ENCODE measurements at regions not wholly inside any gene's neighbourhood (a gene's known extent, or its start where the extent isn't known, plus 50 kb on each side); places are given as distances from the start of the nearest gene placed in this dataset.
"Not testable (repeated sequence)": the region's sequence is repeated elsewhere in the genome, so short reads cannot be mapped to it uniquely, and the experiment has no call there.

GRCh38 chr12:25688851-25689250, 135.8 kb upstream of the LMNTD1 start:
- H3K27ac Mint-ChIP-seq; H3K4me1 ChIP-seq (ENCODE audit: control insufficient read depth in 1 of 2, extremely low read depth in 1 of 2, insufficient read depth in 2 of 2, low read length in 2 of 2); CTCF ChIA-PET; ATAC-seq (replicated peaks in 1 of 4); DNase-seq; H3K27ac ChIP-seq (ENCODE audit: low read length); H3K9me3 ChIP-seq; POLR2A ChIA-PET; H3K4me1 Mint-ChIP-seq; H3K9me3 Mint-ChIP-seq; H3K27me3 Mint-ChIP-seq; H3K36me3 Mint-ChIP-seq; H3K36me3 ChIP-seq (ENCODE audit: control insufficient read depth in 2 of 2, extremely low read depth in 1 of 2, insufficient read depth in 1 of 2, low read length in 1 of 2); H3K27me3 ChIP-seq (replicated peaks in 1 of 2; ENCODE audit: control insufficient read depth in 2 of 2, extremely low read depth in 1 of 2, insufficient read depth in 2 of 2, low read length in 1 of 2); H3K4me3 Mint-ChIP-seq; H3K4me3 ChIP-seq (ENCODE audit: control insufficient read depth in 1 of 2, extremely low read depth in 1 of 2, low read length in 1 of 2): not testable (repeated sequence)
- 88% methylated on average over 4 of the region's 9 CpGs for WGBS (ENCODE audit: insufficient coverage)

- H3K4me3 Mint-ChIP-seq = no peak overlapping the region
- H3K27me3 Mint-ChIP-seq = no peaks in the 10 kb centered on the region
- ChIA-PET CTCF (no interaction called here), POLR2A (no interaction called here)
- Histone ChIP-seq H3K4me3 (ENCODE audit: control insufficient read depth in 1 of 2, extremely low read depth in 1 of 2, low read length in 1 of 2) (no peak overlapping the region), H3K9me3 (no peaks in the 10 kb centered on the region), H3K36me3 (ENCODE audit: control insufficient read depth in 2 of 2, extremely low read depth in 1 of 2, insufficient read depth in 1 of 2, low read length in 1 of 2) (no peaks in the 10 kb centered on the region), H3K27ac (ENCODE audit: low read length) (no peak overlapping the region), H3K4me1 (ENCODE audit: control insufficient read depth in 1 of 2, extremely low read depth in 1 of 2, insufficient read depth in 2 of 2, low read length in 2 of 2) (no peaks in the 10 kb centered on the region), H3K27me3 (replicated peaks in 1 of 2; ENCODE audit: control insufficient read depth in 2 of 2, extremely low read depth in 1 of 2, insufficient read depth in 2 of 2, low read length in 1 of 2) (peaks cover 0 to 2% of the 10 kb centered on the region in 2 experiments)
- DNase-seq (no peak), ATAC-seq (replicated peaks in 1 of 4) (no peak)
- no peaks in the 10 kb centered on the region for H3K4me1 Mint-ChIP-seq
- H3K36me3 Mint-ChIP-seq = no peaks in the 10 kb centered on the region
- WGBS (ENCODE audit: insufficient coverage) = 93% methylated on average over 5 of the region's 5 CpGs
- peaks cover 0 to 7% (median 0%) of the 10 kb centered on the region in 3 donors for H3K9me3 Mint-ChIP-seq
- H3K27ac Mint-ChIP-seq = no peak overlapping the region
These were observed 137.0 kb upstream of the LMNTD1 start for GRCh38 chr12:25689996-25690501.

- whole genome bisulfite sequencing (ENCODE audit: insufficient coverage) = no CpG with 5 or more reads among the region's 8 CpGs
- H3K36me3 Mint-ChIP-seq = no peaks in the 10 kb centered on the region
- Histone ChIP-seq H3K4me3 (ENCODE audit: control insufficient read depth in 1 of 2, extremely low read depth in 1 of 2, low read length in 1 of 2) (no peak overlapping the region), H3K36me3 (ENCODE audit: control insufficient read depth in 2 of 2, extremely low read depth in 1 of 2, insufficient read depth in 1 of 2, low read length in 1 of 2) (no peaks in the 10 kb centered on the region), H3K27me3 (replicated peaks in 1 of 2; ENCODE audit: control insufficient read depth in 2 of 2, extremely low read depth in 1 of 2, insufficient read depth in 2 of 2, low read length in 1 of 2) (peaks cover 0 to 2% of the 10 kb centered on the region in 2 experiments), H3K9me3 (no peaks in the 10 kb centered on the region), H3K27ac (ENCODE audit: low read length) (no peak overlapping the region), H3K4me1 (ENCODE audit: control insufficient read depth in 1 of 2, extremely low read depth in 1 of 2, insufficient read depth in 2 of 2, low read length in 2 of 2) (no peaks in the 10 kb centered on the region)
- no peak overlapping the region for H3K4me3 Mint-ChIP-seq
- no peak overlapping the region for H3K27ac Mint-ChIP-seq
- H3K4me1 Mint-ChIP-seq = no peaks in the 10 kb centered on the region
- POLR2A ChIA-PET = interaction anchor here in 1 of 2 donors (0.7 kb wide), 1 partner anchor 137 kb away, joined by 3 read pairs; no protein-coding TSS in a partner anchor
- peaks cover 0 to 3% (median 0%) of the 10 kb centered on the region in 3 donors for H3K9me3 Mint-ChIP-seq
- ATAC-seq (replicated peaks in 1 of 4) (peak in 1 of 4 experiments; percentile 6), DNase-seq (no peak)
- CTCF ChIA-PET = no interaction called here
- no peaks in the 10 kb centered on the region for H3K27me3 Mint-ChIP-seq
These were observed 138.1 kb upstream of the LMNTD1 start for GRCh38 chr12:25690996-25691864.

DNA sequence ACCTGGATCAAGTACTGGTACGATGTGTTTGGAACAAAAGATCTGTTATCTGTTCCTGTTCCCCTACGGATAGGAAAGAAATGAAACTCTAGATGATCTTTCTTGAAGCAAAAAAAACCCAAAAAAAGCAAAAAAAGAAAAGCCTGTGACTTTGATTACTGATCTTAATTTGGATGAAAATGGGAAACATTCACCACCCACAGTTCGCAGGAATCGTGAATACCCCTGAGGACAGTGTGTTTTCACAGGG, 138.7 kb upstream of the LMNTD1 start:
- ATAC-seq (replicated peaks in 1 of 4) (no peak), DNase-seq (no peak)
- ChIA-PET CTCF (no interaction called here), POLR2A (interaction anchor here in 1 of 2 donors (0.7 kb wide), 1 partner anchor 138 kb away, joined by 3 read pairs; no protein-coding TSS in a partner anchor)
- Histone ChIP-seq H3K9me3 (no peaks in the 10 kb centered on the region), H3K4me3 (ENCODE audit: control insufficient read depth in 1 of 2, extremely low read depth in 1 of 2, low read length in 1 of 2) (no peak overlapping the region), H3K4me1 (ENCODE audit: control insufficient read depth in 1 of 2, extremely low read depth in 1 of 2, insufficient read depth in 2 of 2, low read length in 2 of 2) (no peaks in the 10 kb centered on the region), H3K27me3 (replicated peaks in 1 of 2; ENCODE audit: control insufficient read depth in 2 of 2, extremely low read depth in 1 of 2, insufficient read depth in 2 of 2, low read length in 1 of 2) (peaks cover 0 to 2% of the 10 kb centered on the region in 2 experiments), H3K36me3 (ENCODE audit: control insufficient read depth in 2 of 2, extremely low read depth in 1 of 2, insufficient read depth in 1 of 2, low read length in 1 of 2) (no peaks in the 10 kb centered on the region), H3K27ac (ENCODE audit: low read length) (no peak overlapping the region)
- Mint-ChIP-seq H3K4me1 (no peaks in the 10 kb centered on the region), H3K27ac (no peak overlapping the region), H3K36me3 (no peaks in the 10 kb centered on the region), H3K27me3 (no peaks in the 10 kb centered on the region), H3K4me3 (no peak overlapping the region), H3K9me3 (peaks cover 0 to 3% (median 3%) of the 10 kb centered on the region in 3 donors)
- WGBS (ENCODE audit: insufficient coverage) = no CpG with 5 or more reads among the region's 4 CpGs

DNA sequence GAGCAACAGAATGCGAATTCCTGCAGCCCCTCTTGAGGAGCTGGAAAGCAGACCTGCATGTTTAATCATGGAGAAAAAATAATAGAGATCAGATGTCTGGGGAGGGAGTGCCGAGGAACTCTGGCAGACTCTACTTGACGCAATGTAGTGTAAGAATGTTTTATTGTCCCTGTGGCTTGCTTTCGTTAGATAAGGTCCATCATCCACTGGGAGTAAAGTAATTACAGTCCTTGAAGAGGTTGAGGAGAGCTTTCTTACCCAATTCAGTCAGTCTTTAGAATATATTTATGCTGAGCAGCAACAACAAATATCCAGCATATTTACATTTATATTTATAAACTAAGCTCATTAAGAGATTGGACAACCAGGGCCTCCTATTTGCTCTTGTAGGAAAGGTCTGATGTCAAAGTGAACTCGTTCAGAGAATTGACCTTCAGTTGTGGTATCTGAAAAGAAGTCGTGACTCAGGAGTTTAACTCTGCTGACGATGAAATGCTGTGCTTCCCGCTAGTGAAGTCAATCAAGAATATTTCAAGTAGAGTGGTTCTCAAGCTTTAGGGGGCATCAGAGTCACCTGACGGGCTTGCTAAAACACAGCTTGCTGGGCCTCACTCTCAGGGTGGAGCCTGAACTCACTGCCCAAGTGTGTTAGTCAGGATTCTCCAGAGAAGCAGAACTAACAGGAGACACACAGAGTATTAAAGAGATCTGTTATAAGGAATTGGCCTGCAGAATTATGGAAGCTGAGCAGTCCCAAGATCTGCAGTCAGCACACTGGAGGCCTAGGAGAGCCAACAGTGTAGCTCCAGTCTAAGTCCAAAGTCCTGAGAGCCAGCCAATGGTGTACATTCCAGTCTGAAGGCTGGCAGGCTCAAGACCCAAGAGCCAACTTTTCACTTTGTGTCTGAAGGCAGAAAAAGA, 139.3 kb upstream of the LMNTD1 start:
- Histone ChIP-seq H3K4me1 (ENCODE audit: control insufficient read depth in 1 of 2, extremely low read depth in 1 of 2, insufficient read depth in 2 of 2, low read length in 2 of 2) (no peaks in the 10 kb centered on the region), H3K4me3 (ENCODE audit: control insufficient read depth in 1 of 2, extremely low read depth in 1 of 2, low read length in 1 of 2) (no peak overlapping the region), H3K9me3 (no peaks in the 10 kb centered on the region), H3K27ac (ENCODE audit: low read length) (no peak overlapping the region), H3K27me3 (replicated peaks in 1 of 2; ENCODE audit: control insufficient read depth in 2 of 2, extremely low read depth in 1 of 2, insufficient read depth in 2 of 2, low read length in 1 of 2) (peaks cover 0 to 2% of the 10 kb centered on the region in 2 experiments), H3K36me3 (ENCODE audit: control insufficient read depth in 2 of 2, extremely low read depth in 1 of 2, insufficient read depth in 1 of 2, low read length in 1 of 2) (no peaks in the 10 kb centered on the region)
- WGBS (ENCODE audit: insufficient coverage) = 81% methylated on average over 8 of the region's 9 CpGs
- Mint-ChIP-seq H3K4me3 (no peak overlapping the region), H3K27me3 (no peaks in the 10 kb centered on the region), H3K36me3 (no peaks in the 10 kb centered on the region), H3K4me1 (no peaks in the 10 kb centered on the region), H3K9me3 (peaks cover 0 to 3% (median 1%) of the 10 kb centered on the region in 3 donors), H3K27ac (no peak overlapping the region)
- ChIA-PET POLR2A (no interaction called here), CTCF (no interaction called here)
- DNase-seq (no peak), ATAC-seq (replicated peaks in 1 of 4) (no peak)

GRCh38 chr12:25694072-25694471, 141.0 kb upstream of the LMNTD1 start:
- peaks cover 0 to 3% (median 0%) of the 10 kb centered on the region in 3 donors for H3K9me3 Mint-ChIP-seq
- no peaks in the 10 kb centered on the region for H3K4me1 ChIP-seq (ENCODE audit: control insufficient read depth in 1 of 2, extremely low read depth in 1 of 2, insufficient read depth in 2 of 2, low read length in 2 of 2)
- H3K27ac ChIP-seq (ENCODE audit: low read length) = no peak overlapping the region
- no peaks in the 10 kb centered on the region for H3K9me3 ChIP-seq
- no peaks in the 10 kb centered on the region for H3K27me3 Mint-ChIP-seq
- no peak overlapping the region for H3K27ac Mint-ChIP-seq
- POLR2A ChIA-PET = no interaction called here
- no peak for ATAC-seq (replicated peaks in 1 of 4)
- H3K36me3 ChIP-seq (ENCODE audit: control insufficient read depth in 2 of 2, extremely low read depth in 1 of 2, insufficient read depth in 1 of 2, low read length in 1 of 2) = no peaks in the 10 kb centered on the region
- H3K27me3 ChIP-seq (replicated peaks in 1 of 2; ENCODE audit: control insufficient read depth in 2 of 2, extremely low read depth in 1 of 2, insufficient read depth in 2 of 2, low read length in 1 of 2) = no peaks in the 10 kb centered on the region
- DNase-seq = no peak
- no peaks in the 10 kb centered on the region for H3K4me1 Mint-ChIP-seq
- 100% methylated on average over 4 of the region's 7 CpGs for WGBS (ENCODE audit: insufficient coverage)
- H3K4me3 Mint-ChIP-seq = no peak overlapping the region
- CTCF ChIA-PET = no interaction called here
- no peaks in the 10 kb centered on the region for H3K36me3 Mint-ChIP-seq
- no peak overlapping the region for H3K4me3 ChIP-seq (ENCODE audit: control insufficient read depth in 1 of 2, extremely low read depth in 1 of 2, low read length in 1 of 2)

All from T-cell (primary cell).